IMR-90 (cell line): ENCODE measurements at regions not wholly inside any gene's neighbourhood (a gene's known extent, or its start where the extent isn't known, plus 50 kb on each side); places are given as distances from the start of the nearest gene placed in this dataset.

Experiments used
- ATAC-seq: fragments of 200-7000 bp; cut with Tn5 transposase; 2 replicates; pipeline ENCODE4 v1.9.1; 2020; ENCODE audit warnings: low read depth, mild to moderate bottlenecking, moderate library complexity
- BruUV-seq: library from RNA; stranded (reverse); fragments of 400-500 nt; replicated peaks from 2 replicates; lab custom pipeline; 2021; lab: Mats Ljungman, UMichigan
- CTCF ChIA-PET: fragments of 300-600 bp; formaldehyde crosslinking; extraction: SDS; loops from one replicate; lab custom pipeline; 2021; ENCODE audit warnings: antibody characterized with exemption; lab: Yijun Ruan, JAX
- POLR2A ChIA-PET: fragments of 300-600 bp; sonication (Branson Sonifier 250); formaldehyde crosslinking; loops from one replicate; lab custom pipeline; 2022; ENCODE audit warnings: antibody characterized with exemption; ENCODE audit not compliant: unreplicated experiment; lab: Charles Lee
- DNase-seq: peaks from one replicate; pipeline ENCODE4 v3.0.0; 2013
- H2AFZ ChIP-seq: replicated peaks from 2 replicates; pipeline ENCODE3; 2013; ENCODE audit warnings: low read length, mild to moderate bottlenecking; ENCODE audit not compliant: poor library complexity
- H2AK5ac ChIP-seq: 2 replicates; pipeline ENCODE4 v1.6.1; 2013; ENCODE audit warnings: low read depth, low read length, inconsistent platforms
- H2AK9ac ChIP-seq: replicated peaks from 2 replicates; pipeline ENCODE3; 2013; ENCODE audit warnings: mild to moderate bottlenecking, low read depth, low read length, moderate library complexity; ENCODE audit not compliant: poor library complexity
- H2BK120ac ChIP-seq: 2 replicates; pipeline ENCODE4 v1.6.1; 2013; ENCODE audit warnings: low read depth, low read length, inconsistent platforms
- H2BK15ac ChIP-seq: 3 replicates; pipeline ENCODE4 v1.6.1; 2013; ENCODE audit warnings: low read depth, low read length, inconsistent platforms
- H2BK20ac ChIP-seq: 2 replicates; pipeline ENCODE4 v1.6.1; 2013; ENCODE audit warnings: low read depth, mild to moderate bottlenecking, inconsistent platforms, low read length, moderate library complexity
- H2BK5ac ChIP-seq: 2 replicates; pipeline ENCODE4 v1.6.1; 2013; ENCODE audit warnings: mild to moderate bottlenecking, low read depth, low read length, inconsistent platforms; ENCODE audit not compliant: poor library complexity, severe bottlenecking
- H3K14ac ChIP-seq: replicated peaks from 2 replicates; pipeline ENCODE4 v1.6.1; 2013; ENCODE audit warnings: low read depth, low read length, inconsistent platforms
- H3K18ac ChIP-seq: 2 replicates; pipeline ENCODE4 v1.6.1; 2013; ENCODE audit warnings: low read depth, low read length, control low read depth
- H3K23ac ChIP-seq: 2 replicates; pipeline ENCODE4 v1.6.1; 2013; ENCODE audit warnings: low read depth, low read length, inconsistent platforms
- H3K27ac ChIP-seq: 2 replicates; pipeline ENCODE4 v1.5.1; 2013; ENCODE audit warnings: mild to moderate bottlenecking, control low read depth, low read length; ENCODE audit not compliant: insufficient read depth
- H3K27me3 ChIP-seq: 2 replicates; pipeline ENCODE4 v1.6.1; 2013; ENCODE audit warnings: low read length; ENCODE audit not compliant: control insufficient read depth, insufficient read depth
- H3K36me3 ChIP-seq: 2 replicates; pipeline ENCODE4 v1.6.1; 2013; ENCODE audit warnings: low read length, mixed read lengths; ENCODE audit not compliant: control insufficient read depth, insufficient read depth
- H3K4ac ChIP-seq: 2 replicates; pipeline ENCODE4 v1.6.1; 2013; ENCODE audit warnings: low read depth, low read length, inconsistent platforms
- H3K4me1 ChIP-seq: 2 replicates; pipeline ENCODE4 v1.6.1; 2013; ENCODE audit warnings: low read length, mixed read lengths; ENCODE audit not compliant: control insufficient read depth, insufficient read depth
- H3K4me2 ChIP-seq: 2 replicates; pipeline ENCODE4 v1.6.1; 2013; ENCODE audit warnings: low read depth, mild to moderate bottlenecking, control low read depth, low read length, moderate library complexity
- H3K4me3 ChIP-seq: 2 replicates; pipeline ENCODE4 v1.5.1; 2013; ENCODE audit warnings: low read depth, mild to moderate bottlenecking, control low read depth, low read length, moderate library complexity; ENCODE audit not compliant: insufficient read depth
- H3K56ac ChIP-seq: 2 replicates; pipeline ENCODE4 v1.6.1; 2013; ENCODE audit warnings: low read length, inconsistent platforms; ENCODE audit not compliant: insufficient read depth; ENCODE audit errors: extremely low read depth
- H3K79me1 ChIP-seq, 2 experiments: 2 replicates each; pipeline ENCODE4 v1.6.1; 2013; ENCODE audit warnings: low read length in 2 of 2, inconsistent platforms in 1 of 2, low read depth in 1 of 2
- H3K9ac ChIP-seq: 2 replicates; pipeline ENCODE4 v1.6.1; 2013; ENCODE audit warnings: low read depth, low read length, control low read depth
- H3K9me1 ChIP-seq: 2 replicates; pipeline ENCODE4 v1.6.1; 2013; ENCODE audit warnings: low read length, inconsistent platforms; ENCODE audit not compliant: insufficient read depth
- H3K9me3 ChIP-seq: 2 replicates; pipeline ENCODE4 v1.6.1; 2013; ENCODE audit warnings: low read length; ENCODE audit not compliant: control insufficient read depth, insufficient read depth
- H4K20me1 ChIP-seq: 2 replicates; pipeline ENCODE4 v1.6.1; 2013; ENCODE audit warnings: low read length, inconsistent platforms; ENCODE audit not compliant: insufficient read depth
- H4K5ac ChIP-seq: 2 replicates; pipeline ENCODE4 v1.6.1; 2013; ENCODE audit warnings: mild to moderate bottlenecking, low read depth, low read length, control low read depth
- H4K8ac ChIP-seq, 2 experiments: 2 replicates each; pipeline ENCODE4 v1.6.1; 2013; ENCODE audit warnings: low read depth in 2 of 2, low read length in 2 of 2, control low read depth in 1 of 2, inconsistent platforms in 1 of 2
- H4K91ac ChIP-seq: 2 replicates; pipeline ENCODE4 v1.6.1; 2013; ENCODE audit warnings: low read depth, low read length, inconsistent platforms; ENCODE audit not compliant: insufficient read depth
- CHD1 ChIP-seq: IDR thresholded peaks from 2 replicates; pipeline ENCODE4 v1.6.1; 2012; ENCODE audit warnings: low read depth, low read length, improper control_type of control experiment
- ELK1 ChIP-seq: fragments of 150-350 bp; IDR thresholded peaks from 2 replicates; pipeline ENCODE4 v1.6.1; 2016; ENCODE audit warnings: low read depth, mild to moderate bottlenecking, low read length, moderate library complexity, borderline replicate concordance
- MAFK ChIP-seq: IDR thresholded peaks from 2 replicates; pipeline ENCODE4 v1.6.1; 2012; ENCODE audit warnings: low read depth, low read length, improper control_type of control experiment
- MAZ ChIP-seq: IDR thresholded peaks from 2 replicates; pipeline ENCODE4 v1.6.1; 2012; ENCODE audit warnings: low read depth, mild to moderate bottlenecking, low read length, improper control_type of control experiment, moderate library complexity, borderline replicate concordance
- NFE2L2 ChIP-seq: fragments of 150-350 bp; IDR thresholded peaks from 2 replicates; pipeline ENCODE4 v1.6.1; 2016; ENCODE audit warnings: low read depth, mild to moderate bottlenecking, low read length
- RCOR1 ChIP-seq: IDR thresholded peaks from 2 replicates; pipeline ENCODE4 v1.6.1; 2012; ENCODE audit warnings: mild to moderate bottlenecking, low read length, improper control_type of control experiment; ENCODE audit not compliant: insufficient replicate concordance
- WGBS, 2 experiments: methylation state at CpG; one replicate each; pipeline versions ENCODE4 v1.1.5 to v1.1.7; 2013; ENCODE audit warnings: missing lambda C conversion rate in 2 of 2; ENCODE audit not compliant: insufficient read length in 1 of 2; ENCODE audit errors: extremely low coverage in 2 of 2; 5-methylcytosine and 5-hydroxymethylcytosine counted together
- dilution Hi-C: fragments of 300-500 bp; cut with HindIII; formaldehyde crosslinking; loops from one replicate; pipeline ENCODE4 v1.14.3; 2018; ENCODE audit warnings: low sequenced_read_pairs; ENCODE audit not compliant: unreplicated experiment
- in situ Hi-C: fragments of 300-500 bp; cut with MboI; formaldehyde crosslinking; loops from 3 replicates; pipeline ENCODE4 v1.14.3; 2019; ENCODE audit warnings: low sequenced_read_pairs, inconsistent platforms, mixed read lengths
- intact Hi-C: fragments of 100-400 bp; cut with micrococcal nuclease; formaldehyde crosslinking; loops from 2 replicates; pipeline ENCODE4 v1.10.0; 2022
- TF ChIP-seq, protein P1 (sequence below): conservative IDR thresholded peaks from 2 replicates; pipeline ENCODE4 v1.5.1; 2012; ENCODE audit warnings: mild to moderate bottlenecking, low read depth, low read length, improper control_type of control experiment

DNA sequence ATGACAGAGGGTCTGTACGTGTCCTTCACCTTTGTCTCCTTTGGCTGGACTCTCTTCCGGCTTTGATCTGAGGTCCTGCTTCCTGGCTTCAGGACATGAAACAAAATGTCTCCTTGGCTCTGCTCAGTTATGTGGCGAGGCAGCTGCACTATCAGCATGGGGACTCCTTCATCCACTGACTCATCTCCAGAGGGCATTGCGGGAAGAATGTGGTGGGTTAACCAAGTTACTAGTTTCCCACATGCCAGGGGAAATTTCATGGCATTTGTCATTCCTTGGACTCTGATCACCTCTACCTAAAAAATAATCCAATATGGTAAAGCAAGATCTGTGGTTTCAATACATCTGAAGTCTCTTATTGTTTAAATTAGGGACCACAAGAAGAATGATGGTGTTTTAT lies 259.7 kb downstream of the MED10 start:
- H3K23ac ChIP-seq, result no peak overlapping the region
- POLR2A ChIA-PET, result no interaction called here
- WGBS, 2 experiments, result 20% methylated on average over 1 of the region's 4 CpGs; no CpG with 5 or more reads in 1 of the 2 experiments
- H2BK20ac ChIP-seq, result no peak overlapping the region
- no peak overlapping the region for H2BK15ac ChIP-seq
- H3K9ac ChIP-seq, result no peak overlapping the region
- no peak overlapping the region for H3K4me2 ChIP-seq
- no peak overlapping the region for H3K4me3 ChIP-seq
- no peak overlapping the region for H3K4ac ChIP-seq
- no peak overlapping the region for H2AFZ ChIP-seq
- no peaks in the 10 kb centered on the region for H3K27me3 ChIP-seq
- H3K27ac ChIP-seq, result no peak overlapping the region
- CTCF ChIA-PET, result no interaction called here
- no peak for TF ChIP-seq MAFK
- no peak for TF ChIP-seq MAZ
- TF ChIP-seq RCOR1, result no peak
- TF ChIP-seq, protein P1, sequence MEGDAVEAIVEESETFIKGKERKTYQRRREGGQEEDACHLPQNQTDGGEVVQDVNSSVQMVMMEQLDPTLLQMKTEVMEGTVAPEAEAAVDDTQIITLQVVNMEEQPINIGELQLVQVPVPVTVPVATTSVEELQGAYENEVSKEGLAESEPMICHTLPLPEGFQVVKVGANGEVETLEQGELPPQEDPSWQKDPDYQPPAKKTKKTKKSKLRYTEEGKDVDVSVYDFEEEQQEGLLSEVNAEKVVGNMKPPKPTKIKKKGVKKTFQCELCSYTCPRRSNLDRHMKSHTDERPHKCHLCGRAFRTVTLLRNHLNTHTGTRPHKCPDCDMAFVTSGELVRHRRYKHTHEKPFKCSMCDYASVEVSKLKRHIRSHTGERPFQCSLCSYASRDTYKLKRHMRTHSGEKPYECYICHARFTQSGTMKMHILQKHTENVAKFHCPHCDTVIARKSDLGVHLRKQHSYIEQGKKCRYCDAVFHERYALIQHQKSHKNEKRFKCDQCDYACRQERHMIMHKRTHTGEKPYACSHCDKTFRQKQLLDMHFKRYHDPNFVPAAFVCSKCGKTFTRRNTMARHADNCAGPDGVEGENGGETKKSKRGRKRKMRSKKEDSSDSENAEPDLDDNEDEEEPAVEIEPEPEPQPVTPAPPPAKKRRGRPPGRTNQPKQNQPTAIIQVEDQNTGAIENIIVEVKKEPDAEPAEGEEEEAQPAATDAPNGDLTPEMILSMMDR, result no peak
- TF ChIP-seq ELK1, result no peak
- no peak for TF ChIP-seq CHD1
- no peak for TF ChIP-seq NFE2L2
- no peak overlapping the region for H2AK5ac ChIP-seq
- no peak overlapping the region for H2AK9ac ChIP-seq
- BruUV-seq, result no TSS peak
- no peaks in the 10 kb centered on the region for H4K20me1 ChIP-seq
- no peak overlapping the region for H4K91ac ChIP-seq
- H4K8ac ChIP-seq, result no peak overlapping the region
- H3K56ac ChIP-seq, result no peak overlapping the region
- H3K14ac ChIP-seq, result no peak overlapping the region
- no peaks in the 10 kb centered on the region for H3K36me3 ChIP-seq
- intact Hi-C loops (no loop called here), in situ Hi-C loops (no loop called here), dilution Hi-C loops (no loop called here)
- H3K9me1 ChIP-seq, result no peaks in the 10 kb centered on the region
- H3K4me1 ChIP-seq, result no peaks in the 10 kb centered on the region
- no peak overlapping the region for H2BK5ac ChIP-seq
- peaks cover 16% of the 10 kb centered on the region for H3K9me3 ChIP-seq
- ATAC-seq, result no peak
- H3K79me1 ChIP-seq, result no peaks in the 10 kb centered on the region
- DNase-seq, result no peak
- H2BK120ac ChIP-seq, result no peak overlapping the region
- H3K18ac ChIP-seq, result no peak overlapping the region
- no peak overlapping the region for H4K5ac ChIP-seq
